H7 (cell line): ENCODE measurements at regions not wholly inside any gene's neighbourhood (a gene's known extent, or its start where the extent isn't known, plus 50 kb on each side); places are given as distances from the start of the nearest gene placed in this dataset.

Source experiments
- DNase-seq: peaks from one replicate; pipeline ENCODE4 v3.0.0; 2012
- H3K27me3 ChIP-seq: 2 replicates; pipeline ENCODE4 v1.6.0; 2011; ENCODE audit warnings: mild to moderate bottlenecking, low read length; ENCODE audit not compliant: control insufficient read depth, insufficient read depth
- H3K36me3 ChIP-seq: replicated peaks from 2 replicates; pipeline ENCODE4 v1.5.1; 2011; ENCODE audit warnings: low read length; ENCODE audit not compliant: control insufficient read depth, insufficient read depth
- H3K4me3 ChIP-seq: 2 replicates; pipeline ENCODE4 v1.5.1; 2011; ENCODE audit warnings: low read depth, mild to moderate bottlenecking, control low read depth, low read length, moderate library complexity; ENCODE audit not compliant: insufficient read depth

GRCh38 chr6:5871296-5871695 is 135.4 kb downstream of the NRN1 start:
- Histone ChIP-seq H3K4me3 (no peak overlapping the region), H3K36me3 (no peaks in the 10 kb centered on the region), H3K27me3 (no peaks in the 10 kb centered on the region; the same call in 1 of the 2 replicates)
- no peak for DNase-seq

GRCh38 chr6:5869676-5870075 is 137.0 kb downstream of the NRN1 start:
- no peak for DNase-seq
- Histone ChIP-seq H3K36me3 (no peaks in the 10 kb centered on the region), H3K27me3 (no peaks in the 10 kb centered on the region), H3K4me3 (no peak overlapping the region)

GRCh38 chr6:5869261-5869660 is 137.5 kb downstream of the NRN1 start:
- no peak overlapping the region for H3K4me3 ChIP-seq
- no peak for DNase-seq
- H3K36me3 ChIP-seq, result no peaks in the 10 kb centered on the region
- no peaks in the 10 kb centered on the region for H3K27me3 ChIP-seq

GRCh38 chr6:5866547-5867051 is 140.1 kb downstream of the NRN1 start:
- H3K27me3 ChIP-seq, result no peaks in the 10 kb centered on the region
- DNase-seq, result no peak
- no peaks in the 10 kb centered on the region for H3K36me3 ChIP-seq
- H3K4me3 ChIP-seq, result no peak overlapping the region

- Histone ChIP-seq H3K4me3 (no peak overlapping the region), H3K36me3 (no peaks in the 10 kb centered on the region), H3K27me3 (no peaks in the 10 kb centered on the region)
- DNase-seq, result no peak
These were observed 141.2 kb downstream of the NRN1 start for GRCh38 chr6:5865506-5866031.

GRCh38 chr6:5860849-5861248 is 145.9 kb downstream of the NRN1 start:
- H3K4me3 ChIP-seq, result no peak overlapping the region
- DNase-seq, result no peak
- H3K36me3 ChIP-seq, result no peaks in the 10 kb centered on the region
- H3K27me3 ChIP-seq, result no peaks in the 10 kb centered on the region

- DNase-seq, result peak; percentile 12
- Histone ChIP-seq H3K27me3 (peaks cover 24% of the 10 kb centered on the region), H3K4me3 (no peak overlapping the region), H3K36me3 (no peaks in the 10 kb centered on the region)
These were observed 150.8 kb downstream of the NRN1 start for GRCh38 chr6:5855787-5856470.

- DNase-seq, result peak; percentile 34
- Histone ChIP-seq H3K27me3 (peaks cover 34% of the 10 kb centered on the region), H3K4me3 (no peak overlapping the region), H3K36me3 (no peaks in the 10 kb centered on the region)
These were observed 151.8 kb downstream of the NRN1 start for GRCh38 chr6:5854899-5855298.

- H3K4me3 ChIP-seq, result peak overlapping the region; percentile 61
- H3K27me3 ChIP-seq, result peaks cover 68% of the 10 kb centered on the region
- no peaks in the 10 kb centered on the region for H3K36me3 ChIP-seq
- DNase-seq, result peak; percentile 91
These were observed 155.4 kb downstream of the NRN1 start for GRCh38 chr6:5851261-5851757.

- DNase-seq, result peak; percentile 89
- peaks cover 71% of the 10 kb centered on the region for H3K27me3 ChIP-seq
- H3K36me3 ChIP-seq, result no peaks in the 10 kb centered on the region
- peak overlapping the region; percentile 61 for H3K4me3 ChIP-seq
These were observed 155.9 kb downstream of the NRN1 start for GRCh38 chr6:5850848-5851255.

- no peaks in the 10 kb centered on the region for H3K36me3 ChIP-seq
- DNase-seq, result no peak
- H3K27me3 ChIP-seq, result peaks cover 59% of the 10 kb centered on the region
- no peak overlapping the region for H3K4me3 ChIP-seq
These were observed 159.8 kb downstream of the NRN1 start for GRCh38 chr6:5846889-5847288.

GRCh38 chr6:5846335-5846734 is 160.4 kb downstream of the NRN1 start:
- Histone ChIP-seq H3K4me3 (no peak overlapping the region), H3K36me3 (no peaks in the 10 kb centered on the region), H3K27me3 (peaks cover 53% of the 10 kb centered on the region)
- no peak for DNase-seq

- DNase-seq, result no peak
- Histone ChIP-seq H3K36me3 (no peaks in the 10 kb centered on the region), H3K4me3 (no peak overlapping the region), H3K27me3 (peaks cover 26% of the 10 kb centered on the region)
These were observed 163.6 kb downstream of the NRN1 start for GRCh38 chr6:5843078-5843477.

GRCh38 chr6:5840734-5841390 is 165.9 kb downstream of the NRN1 start:
- H3K4me3 ChIP-seq, result no peak overlapping the region
- H3K27me3 ChIP-seq, result peaks cover 6% of the 10 kb centered on the region
- H3K36me3 ChIP-seq, result no peaks in the 10 kb centered on the region
- DNase-seq, result no peak
